HL-60 (cell line): ENCODE measurements at regions not wholly inside any gene's neighbourhood (a gene's known extent, or its start where the extent isn't known, plus 50 kb on each side); places are given as distances from the start of the nearest gene placed in this dataset.

ENCODE experiments used
- DNase-seq, 2 experiments: peaks; one replicate each; pipeline ENCODE4 v3.0.0-alpha.2; 2010 to 2020; ENCODE audit warnings: low read depth in 1 of 2, low spot score in 1 of 2
- H3K27ac ChIP-seq: fragments of 250-450 bp; sonication (Bioruptor Pico); replicated peaks from 2 replicates; pipeline ENCODE4 v1.5.1; 2020; ENCODE audit warnings: mild to moderate bottlenecking, moderate library complexity
- H3K27me3 ChIP-seq: fragments of 250-450 bp; sonication (Bioruptor Pico); 2 replicates; pipeline ENCODE4 v1.5.1; 2021; ENCODE audit warnings: mild to moderate bottlenecking, moderate library complexity; ENCODE audit not compliant: insufficient read depth, poor library complexity, severe bottlenecking
- H3K4me3 ChIP-seq: replicated peaks from 2 replicates; pipeline ENCODE4 v1.5.1; 2011; ENCODE audit warnings: mild to moderate bottlenecking, control low read depth, low read length; ENCODE audit not compliant: insufficient read depth
- GABPA ChIP-seq: IDR thresholded peaks from 2 replicates; pipeline ENCODE4 v1.6.1; 2012; ENCODE audit warnings: low read depth
- POLR2AphosphoS5 ChIP-seq: IDR thresholded peaks from 2 replicates; pipeline ENCODE4 v1.6.1; 2012; ENCODE audit warnings: low read depth
- SPI1 ChIP-seq: IDR thresholded peaks from 2 replicates; pipeline ENCODE4 v1.6.1; 2012; ENCODE audit warnings: low read depth, mild to moderate bottlenecking, borderline replicate concordance
- TF ChIP-seq, protein P1 (sequence below): IDR thresholded peaks from 2 replicates; pipeline ENCODE4 v1.6.1; 2012; ENCODE audit warnings: low read depth; ENCODE audit not compliant: insufficient replicate concordance
- TF ChIP-seq, protein P2 (sequence below): IDR thresholded peaks from one replicate; pipeline ENCODE4 v1.5.1; 2011; ENCODE audit warnings: low read length, control low read depth, inconsistent platforms; ENCODE audit not compliant: insufficient read depth

DNA sequence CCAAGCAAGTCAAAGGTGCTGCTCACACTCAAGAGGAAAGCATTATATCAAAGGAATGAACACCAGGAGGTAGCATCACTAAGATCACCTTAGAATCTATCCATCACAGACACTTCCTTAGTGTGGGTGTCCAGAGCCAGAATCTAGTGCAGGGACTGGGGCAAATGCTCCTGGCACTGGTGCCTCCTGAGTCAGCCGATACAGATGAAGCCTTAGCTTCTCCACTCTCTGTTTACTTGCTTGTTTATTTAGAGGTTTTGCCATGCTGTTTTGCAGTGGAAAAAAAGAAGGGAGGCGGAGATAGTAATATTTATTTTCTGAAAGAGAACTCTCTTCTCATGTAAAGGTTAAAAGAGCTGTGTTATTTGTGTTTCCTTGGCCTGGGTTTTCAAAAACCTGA, 303.1 kb downstream of the WDR11 start:
- TF ChIP-seq POLR2AphosphoS5 (no peak), SPI1 (no peak), GABPA (no peak)
- TF ChIP-seq, protein P1, sequence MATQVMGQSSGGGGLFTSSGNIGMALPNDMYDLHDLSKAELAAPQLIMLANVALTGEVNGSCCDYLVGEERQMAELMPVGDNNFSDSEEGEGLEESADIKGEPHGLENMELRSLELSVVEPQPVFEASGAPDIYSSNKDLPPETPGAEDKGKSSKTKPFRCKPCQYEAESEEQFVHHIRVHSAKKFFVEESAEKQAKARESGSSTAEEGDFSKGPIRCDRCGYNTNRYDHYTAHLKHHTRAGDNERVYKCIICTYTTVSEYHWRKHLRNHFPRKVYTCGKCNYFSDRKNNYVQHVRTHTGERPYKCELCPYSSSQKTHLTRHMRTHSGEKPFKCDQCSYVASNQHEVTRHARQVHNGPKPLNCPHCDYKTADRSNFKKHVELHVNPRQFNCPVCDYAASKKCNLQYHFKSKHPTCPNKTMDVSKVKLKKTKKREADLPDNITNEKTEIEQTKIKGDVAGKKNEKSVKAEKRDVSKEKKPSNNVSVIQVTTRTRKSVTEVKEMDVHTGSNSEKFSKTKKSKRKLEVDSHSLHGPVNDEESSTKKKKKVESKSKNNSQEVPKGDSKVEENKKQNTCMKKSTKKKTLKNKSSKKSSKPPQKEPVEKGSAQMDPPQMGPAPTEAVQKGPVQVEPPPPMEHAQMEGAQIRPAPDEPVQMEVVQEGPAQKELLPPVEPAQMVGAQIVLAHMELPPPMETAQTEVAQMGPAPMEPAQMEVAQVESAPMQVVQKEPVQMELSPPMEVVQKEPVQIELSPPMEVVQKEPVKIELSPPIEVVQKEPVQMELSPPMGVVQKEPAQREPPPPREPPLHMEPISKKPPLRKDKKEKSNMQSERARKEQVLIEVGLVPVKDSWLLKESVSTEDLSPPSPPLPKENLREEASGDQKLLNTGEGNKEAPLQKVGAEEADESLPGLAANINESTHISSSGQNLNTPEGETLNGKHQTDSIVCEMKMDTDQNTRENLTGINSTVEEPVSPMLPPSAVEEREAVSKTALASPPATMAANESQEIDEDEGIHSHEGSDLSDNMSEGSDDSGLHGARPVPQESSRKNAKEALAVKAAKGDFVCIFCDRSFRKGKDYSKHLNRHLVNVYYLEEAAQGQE = no peak
- TF ChIP-seq, protein P2, sequence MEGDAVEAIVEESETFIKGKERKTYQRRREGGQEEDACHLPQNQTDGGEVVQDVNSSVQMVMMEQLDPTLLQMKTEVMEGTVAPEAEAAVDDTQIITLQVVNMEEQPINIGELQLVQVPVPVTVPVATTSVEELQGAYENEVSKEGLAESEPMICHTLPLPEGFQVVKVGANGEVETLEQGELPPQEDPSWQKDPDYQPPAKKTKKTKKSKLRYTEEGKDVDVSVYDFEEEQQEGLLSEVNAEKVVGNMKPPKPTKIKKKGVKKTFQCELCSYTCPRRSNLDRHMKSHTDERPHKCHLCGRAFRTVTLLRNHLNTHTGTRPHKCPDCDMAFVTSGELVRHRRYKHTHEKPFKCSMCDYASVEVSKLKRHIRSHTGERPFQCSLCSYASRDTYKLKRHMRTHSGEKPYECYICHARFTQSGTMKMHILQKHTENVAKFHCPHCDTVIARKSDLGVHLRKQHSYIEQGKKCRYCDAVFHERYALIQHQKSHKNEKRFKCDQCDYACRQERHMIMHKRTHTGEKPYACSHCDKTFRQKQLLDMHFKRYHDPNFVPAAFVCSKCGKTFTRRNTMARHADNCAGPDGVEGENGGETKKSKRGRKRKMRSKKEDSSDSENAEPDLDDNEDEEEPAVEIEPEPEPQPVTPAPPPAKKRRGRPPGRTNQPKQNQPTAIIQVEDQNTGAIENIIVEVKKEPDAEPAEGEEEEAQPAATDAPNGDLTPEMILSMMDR = no peak
- Histone ChIP-seq H3K4me3 (no peak overlapping the region), H3K27me3 (no peaks in the 10 kb centered on the region), H3K27ac (no peak overlapping the region)
- no peak for DNase-seq

DNA sequence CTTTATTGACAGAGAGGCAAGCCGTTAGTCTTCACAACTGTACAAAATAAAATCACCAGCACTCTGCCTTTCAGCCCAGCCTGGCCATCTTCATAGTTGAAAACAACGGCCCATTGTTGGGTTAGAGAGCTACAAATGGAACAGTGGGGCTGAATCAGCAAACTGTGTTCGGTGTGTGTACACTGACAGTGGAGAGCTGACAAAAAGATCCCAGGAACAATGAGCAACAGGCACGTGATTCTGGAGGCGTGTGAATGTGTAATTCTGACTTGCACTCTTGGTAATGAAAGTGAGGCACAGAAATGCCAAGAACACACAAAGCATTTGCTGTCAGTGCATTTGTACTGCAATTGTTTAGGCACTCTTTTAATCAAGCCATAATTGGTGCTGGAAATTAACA, 303.7 kb downstream of the WDR11 start:
- TF ChIP-seq SPI1 (no peak), GABPA (no peak), POLR2AphosphoS5 (no peak)
- TF ChIP-seq, protein P2 = no peak
- TF ChIP-seq, protein P1 = no peak
- no peak for DNase-seq
- Histone ChIP-seq H3K4me3 (no peak overlapping the region), H3K27ac (no peak overlapping the region), H3K27me3 (no peaks in the 10 kb centered on the region)

DNA sequence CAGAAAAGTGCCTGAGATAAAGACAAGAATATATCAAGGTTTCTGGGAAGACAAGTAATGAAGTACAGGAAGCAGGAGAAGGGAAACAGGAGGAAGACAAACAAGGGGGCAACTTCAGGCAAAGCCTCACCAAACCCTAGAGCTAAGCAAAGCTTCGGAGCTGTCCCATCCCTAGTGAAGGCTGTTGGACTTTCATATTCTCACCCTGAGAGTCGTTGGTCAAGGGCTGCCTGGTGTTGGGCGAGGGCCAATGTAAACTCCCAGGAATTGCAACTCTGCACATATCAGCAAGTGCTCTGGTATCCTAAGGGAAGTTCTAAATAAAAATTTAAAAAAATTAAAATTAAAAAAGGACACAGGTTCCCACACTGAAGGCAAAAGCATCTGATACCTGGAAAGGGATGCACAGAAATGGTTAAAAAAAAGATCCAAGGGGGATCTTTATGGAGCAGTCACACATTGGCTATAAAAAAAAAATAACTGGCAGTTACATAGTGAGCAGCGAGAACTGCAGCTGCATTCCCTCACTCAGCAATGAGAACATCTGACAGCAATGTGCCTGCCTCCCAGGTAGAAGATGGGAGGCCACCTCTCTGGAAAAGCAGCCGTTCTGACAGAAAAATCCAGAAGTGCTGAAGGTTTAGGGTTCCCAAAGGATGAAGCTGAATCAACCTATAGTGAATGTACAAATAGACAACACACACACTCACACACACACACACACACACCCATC, 304.7 kb downstream of the WDR11 start:
- Histone ChIP-seq H3K4me3 (no peak overlapping the region), H3K27ac (no peak overlapping the region), H3K27me3 (no peaks in the 10 kb centered on the region)
- no peak for TF ChIP-seq POLR2AphosphoS5
- TF ChIP-seq, protein P2 = no peak
- TF ChIP-seq, protein P1 = no peak
- TF ChIP-seq SPI1 = no peak
- TF ChIP-seq GABPA = no peak
- DNase-seq = no peak
